Endothelial cell (in vitro differentiated cells): ENCODE measurements at regions not wholly inside any gene's neighbourhood (a gene's known extent, or its start where the extent isn't known, plus 50 kb on each side); places are given as distances from the start of the nearest gene placed in this dataset.

ENCODE experiments used
- DNase-seq: peaks from one replicate; pipeline ENCODE4 v3.0.0; 2021; ENCODE audit warnings: low spot score
- H3K27ac Mint-ChIP-seq: one replicate; pipeline ENCODE4 v1.8.0; 2021; ENCODE audit warnings: mixed read lengths, inconsistent platforms; ENCODE audit not compliant: unreplicated experiment
- H3K27me3 Mint-ChIP-seq: one replicate; pipeline ENCODE4 v1.8.0; 2021; ENCODE audit warnings: mild to moderate bottlenecking, moderate library complexity, mixed read lengths, inconsistent platforms; ENCODE audit not compliant: unreplicated experiment
- H3K36me3 Mint-ChIP-seq: one replicate; pipeline ENCODE4 v1.8.0; 2021; ENCODE audit warnings: mild to moderate bottlenecking, low read depth, mixed read lengths, inconsistent platforms; ENCODE audit not compliant: unreplicated experiment
- H3K4me1 Mint-ChIP-seq: one replicate; pipeline ENCODE4 v1.8.0; 2021; ENCODE audit warnings: mild to moderate bottlenecking, mixed read lengths, inconsistent platforms; ENCODE audit not compliant: unreplicated experiment
- H3K4me3 Mint-ChIP-seq: one replicate; pipeline ENCODE4 v1.8.0; 2021; ENCODE audit warnings: mild to moderate bottlenecking, mixed read lengths, inconsistent platforms; ENCODE audit not compliant: unreplicated experiment
- H3K9me3 Mint-ChIP-seq: one replicate; pipeline ENCODE4 v1.8.0; 2021; ENCODE audit warnings: mixed read lengths, inconsistent platforms; ENCODE audit not compliant: unreplicated experiment
- CTCF ChIP-seq: fragments of 200-600 bp; sonication (generic); IDR thresholded peaks from one replicate; pipeline ENCODE4 v1.5.0; 2021; ENCODE audit warnings: antibody characterized with exemption; ENCODE audit not compliant: unreplicated experiment

- H3K9me3 Mint-ChIP-seq = no peaks in the 10 kb centered on the region
- TF ChIP-seq CTCF = no peak
- H3K4me3 Mint-ChIP-seq = no peak overlapping the region
- H3K27me3 Mint-ChIP-seq = no peaks in the 10 kb centered on the region
- no peaks in the 10 kb centered on the region for H3K36me3 Mint-ChIP-seq
- DNase-seq = no peak
- no peak overlapping the region for H3K27ac Mint-ChIP-seq
- H3K4me1 Mint-ChIP-seq = no peaks in the 10 kb centered on the region
Measured at GRCh38 chr4:164446516-164446915, 307.4 kb upstream of the SMIM31 start.

GRCh38 chr4:164461901-164462300 is 292.0 kb upstream of the SMIM31 start:
- no peak for DNase-seq
- Mint-ChIP-seq H3K27me3 (no peaks in the 10 kb centered on the region), H3K36me3 (no peaks in the 10 kb centered on the region), H3K4me1 (no peaks in the 10 kb centered on the region), H3K9me3 (no peaks in the 10 kb centered on the region), H3K4me3 (no peak overlapping the region), H3K27ac (no peak overlapping the region)
- no peak for TF ChIP-seq CTCF

GRCh38 chr4:164462471-164462870 is 291.5 kb upstream of the SMIM31 start:
- no peak overlapping the region for H3K27ac Mint-ChIP-seq
- no peak overlapping the region for H3K4me3 Mint-ChIP-seq
- H3K4me1 Mint-ChIP-seq = no peaks in the 10 kb centered on the region
- TF ChIP-seq CTCF = no peak
- DNase-seq = no peak
- H3K9me3 Mint-ChIP-seq = no peaks in the 10 kb centered on the region
- no peaks in the 10 kb centered on the region for H3K27me3 Mint-ChIP-seq
- H3K36me3 Mint-ChIP-seq = no peaks in the 10 kb centered on the region

GRCh38 chr4:164464313-164464712 is 289.6 kb upstream of the SMIM31 start:
- no peaks in the 10 kb centered on the region for H3K36me3 Mint-ChIP-seq
- DNase-seq = no peak
- H3K4me1 Mint-ChIP-seq = no peaks in the 10 kb centered on the region
- no peak overlapping the region for H3K27ac Mint-ChIP-seq
- H3K9me3 Mint-ChIP-seq = no peaks in the 10 kb centered on the region
- no peak for TF ChIP-seq CTCF
- no peaks in the 10 kb centered on the region for H3K27me3 Mint-ChIP-seq
- no peak overlapping the region for H3K4me3 Mint-ChIP-seq

GRCh38 chr4:164467493-164467892 is 286.4 kb upstream of the SMIM31 start:
- no peaks in the 10 kb centered on the region for H3K9me3 Mint-ChIP-seq
- no peak for DNase-seq
- H3K27me3 Mint-ChIP-seq = no peaks in the 10 kb centered on the region
- no peak overlapping the region for H3K4me3 Mint-ChIP-seq
- TF ChIP-seq CTCF = no peak
- H3K27ac Mint-ChIP-seq = no peak overlapping the region
- H3K4me1 Mint-ChIP-seq = no peaks in the 10 kb centered on the region
- H3K36me3 Mint-ChIP-seq = no peaks in the 10 kb centered on the region
